Esophagus muscularis mucosa (tissue), 4 donors: ENCODE measurements at regions not wholly inside any gene's neighbourhood (a gene's known extent, or its start where the extent isn't known, plus 50 kb on each side); places are given as distances from the start of the nearest gene placed in this dataset.
A peak's percentile ranks its signal among the peaks of the same experiment; 100 is the strongest.

Experiments
- DNase-seq: peaks from one replicate; pipeline ENCODE4 v3.0.0-alpha.2; 2017; ENCODE audit errors: extremely low spot score
- H3K27ac ChIP-seq, 4 donors: fragments of 200-600 bp; sonication (generic); replicated peaks in 1 of 4; 1 replicate in 3 of 4; 2 replicates in 1 of 4; pipeline ENCODE4 v1.5.1; 2016 to 2019; ENCODE audit warnings: mild to moderate bottlenecking in 1 of 4
- H3K27me3 ChIP-seq, 4 donors: fragments of 200-600 bp; sonication (generic); one replicate each; pipeline versions ENCODE4 v1.5.1 to v1.6.0; 2016 to 2019
- H3K36me3 ChIP-seq, 4 donors: fragments of 200-600 bp; sonication (generic); one replicate each; pipeline ENCODE4 v1.5.1; 2016 to 2019
- H3K4me1 ChIP-seq, 4 donors: fragments of 200-600 bp; sonication (generic); one replicate each; pipeline ENCODE4 v1.5.1; 2016 to 2019
- H3K4me3 ChIP-seq, 4 donors: fragments of 200-600 bp; sonication (generic); 1 replicate in 2 of 4; 2 replicates in 2 of 4; pipeline ENCODE4 v1.5.1; 2016 to 2019; ENCODE audit warnings: mild to moderate bottlenecking in 4 of 4, moderate library complexity in 1 of 4
- H3K9me3 ChIP-seq, 4 donors: fragments of 200-600 bp; sonication (generic); 1 replicate in 3 of 4; 2 replicates in 1 of 4; pipeline ENCODE4 v1.5.1; 2016 to 2019
- EP300 ChIP-seq: sonication (generic); formaldehyde crosslinking; IDR thresholded peaks from one replicate; pipeline ENCODE4 v1.6.1; 2017; ENCODE audit warnings: antibody characterized with exemption
- POLR2A ChIP-seq: fragments of 450-650 bp; IDR thresholded peaks from one replicate; pipeline ENCODE4 v1.6.1; 2017; ENCODE audit warnings: antibody characterized with exemption, moderate library complexity, mild to moderate bottlenecking, low read depth
- POLR2AphosphoS5 ChIP-seq, 2 donors: sonication (generic); formaldehyde crosslinking; IDR thresholded peaks; one replicate each; pipeline ENCODE4 v1.6.1; 2017; ENCODE audit warnings: antibody characterized with exemption in 2 of 2
- WGBS: methylation state at CpG from one replicate; pipeline ENCODE4 v1.1.5; 2018; 5-methylcytosine and 5-hydroxymethylcytosine counted together
- intact Hi-C: fragments of 100-400 bp; cut with DNase I; formaldehyde crosslinking; loops from one replicate; pipeline ENCODE4 v1.15.1; 2023
- TF ChIP-seq, protein P1 (sequence below), 3 experiments: fragments of 200-600 bp in 2 of 3; fragments of 450-650 bp in 1 of 3; sonication (generic) in 2 of 3; IDR thresholded peaks; one replicate each; pipeline ENCODE4 v1.5.1; 2017 to 2019; ENCODE audit warnings: antibody characterized with exemption in 3 of 3, mild to moderate bottlenecking in 2 of 3, moderate library complexity in 1 of 3

DNA sequence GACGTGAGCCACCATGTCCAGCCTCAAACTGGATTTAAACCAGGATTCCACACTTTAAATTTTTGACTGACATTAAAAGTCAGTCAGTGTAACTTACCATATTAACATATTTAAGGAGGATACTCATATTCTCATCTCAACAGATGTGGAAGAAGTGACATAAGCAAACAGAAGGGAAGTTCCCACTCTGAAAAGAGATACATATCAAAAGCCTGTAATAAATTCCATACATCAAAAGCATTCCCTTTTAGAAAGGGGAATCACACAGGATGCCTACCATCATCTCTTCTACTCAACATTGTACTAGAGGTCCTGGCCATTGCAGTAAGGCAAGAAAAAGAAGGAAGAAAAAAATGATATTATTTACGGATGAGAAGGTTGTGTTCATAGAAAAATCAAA, 618.2 kb upstream of the DIPK2B start:
- DNase-seq, result no peak
- intact Hi-C loops, result no loop called here
- no peak overlapping the region for H3K4me3 ChIP-seq
- WGBS, result 86% methylated on average over 2 of the region's 2 CpGs
- H3K4me1 ChIP-seq, result no peaks in the 10 kb centered on the region
- TF ChIP-seq EP300, result no peak
- no peak for TF ChIP-seq POLR2AphosphoS5 (IDR thresholded peaks at IDR 0.05)
- TF ChIP-seq, protein P1, sequence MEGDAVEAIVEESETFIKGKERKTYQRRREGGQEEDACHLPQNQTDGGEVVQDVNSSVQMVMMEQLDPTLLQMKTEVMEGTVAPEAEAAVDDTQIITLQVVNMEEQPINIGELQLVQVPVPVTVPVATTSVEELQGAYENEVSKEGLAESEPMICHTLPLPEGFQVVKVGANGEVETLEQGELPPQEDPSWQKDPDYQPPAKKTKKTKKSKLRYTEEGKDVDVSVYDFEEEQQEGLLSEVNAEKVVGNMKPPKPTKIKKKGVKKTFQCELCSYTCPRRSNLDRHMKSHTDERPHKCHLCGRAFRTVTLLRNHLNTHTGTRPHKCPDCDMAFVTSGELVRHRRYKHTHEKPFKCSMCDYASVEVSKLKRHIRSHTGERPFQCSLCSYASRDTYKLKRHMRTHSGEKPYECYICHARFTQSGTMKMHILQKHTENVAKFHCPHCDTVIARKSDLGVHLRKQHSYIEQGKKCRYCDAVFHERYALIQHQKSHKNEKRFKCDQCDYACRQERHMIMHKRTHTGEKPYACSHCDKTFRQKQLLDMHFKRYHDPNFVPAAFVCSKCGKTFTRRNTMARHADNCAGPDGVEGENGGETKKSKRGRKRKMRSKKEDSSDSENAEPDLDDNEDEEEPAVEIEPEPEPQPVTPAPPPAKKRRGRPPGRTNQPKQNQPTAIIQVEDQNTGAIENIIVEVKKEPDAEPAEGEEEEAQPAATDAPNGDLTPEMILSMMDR (IDR thresholded peaks at IDR 0.05), result no peak
- no peak for TF ChIP-seq POLR2A
- no peak overlapping the region for H3K27ac ChIP-seq
- no peaks in the 10 kb centered on the region for H3K27me3 ChIP-seq
- no peaks in the 10 kb centered on the region for H3K36me3 ChIP-seq
- H3K9me3 ChIP-seq, result no peaks in the 10 kb centered on the region

GRCh38 chrX:45815441-45815840, 614.8 kb upstream of the DIPK2B start:
- Histone ChIP-seq H3K4me3 (no peak overlapping the region), H3K9me3 (no peaks in the 10 kb centered on the region), H3K4me1 (no peaks in the 10 kb centered on the region), H3K27ac (no peak overlapping the region), H3K36me3 (no peaks in the 10 kb centered on the region), H3K27me3 (no peaks in the 10 kb centered on the region)
- no peak for DNase-seq
- intact Hi-C loops, result no loop called here
- TF ChIP-seq POLR2AphosphoS5 (IDR thresholded peaks at IDR 0.05) (no peak), POLR2A (no peak), EP300 (no peak)
- TF ChIP-seq, protein P1 (IDR thresholded peaks at IDR 0.05), result no peak
- WGBS, result 85% methylated on average over 1 of the region's 1 CpG

- DNase-seq, result no peak
- H3K4me3 ChIP-seq, result no peak overlapping the region
- H3K27me3 ChIP-seq, result no peaks in the 10 kb centered on the region
- intact Hi-C loops, result no loop called here
- H3K27ac ChIP-seq, result no peak overlapping the region
- 83% methylated on average over 6 of the region's 6 CpGs for WGBS
- H3K4me1 ChIP-seq, result peaks cover 0 to 7% (median 3%) of the 10 kb centered on the region in 4 donors
- TF ChIP-seq, protein P1 (IDR thresholded peaks at IDR 0.05), result no peak
- TF ChIP-seq EP300 (no peak), POLR2AphosphoS5 (IDR thresholded peaks at IDR 0.05) (no peak)
- no peaks in the 10 kb centered on the region for H3K9me3 ChIP-seq
- no peaks in the 10 kb centered on the region for H3K36me3 ChIP-seq
Measured at GRCh38 chrX:45811326-45811725, 610.6 kb upstream of the DIPK2B start.

DNA sequence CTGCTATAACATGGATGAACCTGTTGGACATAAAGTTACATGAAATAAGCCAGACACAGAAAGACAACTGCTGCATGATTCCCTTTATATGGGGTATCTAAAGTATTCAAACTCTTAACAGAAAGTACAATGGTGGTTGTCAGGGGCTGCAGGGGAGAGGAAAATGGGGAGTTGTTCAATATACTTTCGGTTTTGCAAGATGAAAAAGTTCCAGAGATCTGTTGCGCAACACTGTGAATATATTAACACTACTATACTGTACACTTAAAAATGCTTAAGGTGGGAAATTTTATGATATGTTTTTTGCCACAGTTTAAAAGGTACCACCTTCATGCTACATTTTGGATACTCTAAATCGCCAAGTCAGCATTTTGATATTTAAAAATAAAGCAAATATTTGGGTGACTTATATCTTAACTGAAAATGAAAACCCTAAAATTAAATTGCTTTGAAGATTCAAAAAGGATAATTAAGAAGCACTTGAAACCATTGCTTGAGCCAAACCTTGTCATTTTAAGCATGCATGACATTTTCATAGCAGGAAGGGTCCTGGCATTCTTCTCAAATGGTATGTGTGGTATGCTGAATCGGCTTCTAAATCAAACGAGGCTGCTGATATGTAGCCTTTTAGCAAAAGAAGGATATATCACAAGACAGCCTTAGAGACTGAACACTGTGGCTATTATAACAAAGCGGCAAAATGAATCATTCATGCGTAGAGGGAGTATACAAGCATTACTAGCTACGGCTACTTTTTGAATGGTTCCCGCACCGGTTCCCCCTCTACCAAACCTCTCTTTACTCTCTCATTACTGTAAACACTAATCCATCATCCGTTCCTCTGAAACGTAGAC, 607.1 kb upstream of the DIPK2B start:
- peak overlapping the region in 3 of 4 donors; percentile 7 to 40 (median 26) for H3K27ac ChIP-seq
- H3K9me3 ChIP-seq, result no peaks in the 10 kb centered on the region
- no peaks in the 10 kb centered on the region for H3K36me3 ChIP-seq
- TF ChIP-seq EP300, result no peak
- no peak for TF ChIP-seq POLR2A
- TF ChIP-seq, protein P1 (IDR thresholded peaks at IDR 0.05), result no peak
- no peak for TF ChIP-seq POLR2AphosphoS5 (IDR thresholded peaks at IDR 0.05)
- H3K4me1 ChIP-seq, result peaks cover 0 to 7% (median 3%) of the 10 kb centered on the region in 4 donors
- no peaks in the 10 kb centered on the region for H3K27me3 ChIP-seq
- WGBS, result 55% methylated on average over 12 of the region's 12 CpGs
- no peak for DNase-seq
- peak overlapping the region in 2 of 4 donors; percentile 5 to 19 for H3K4me3 ChIP-seq
- intact Hi-C loops, result no loop called here
